LHCN-M2 (cell line): ENCODE measurements at regions not wholly inside any gene's neighbourhood (a gene's known extent, or its start where the extent isn't known, plus 50 kb on each side); places are given as distances from the start of the nearest gene placed in this dataset.

ENCODE experiments used
- DNase-seq: peaks from one replicate; pipeline ENCODE4 v3.0.0-alpha.2; 2012; ENCODE audit warnings: low read depth

- DNase-seq, result no peak
Measured at GRCh38 chr5:10173716-10174115, 76.0 kb downstream of the ATPSCKMT start.

GRCh38 chr5:10172247-10172646 is 77.4 kb downstream of the ATPSCKMT start:
- DNase-seq, result no peak

GRCh38 chr5:10169359-10169758 is 80.3 kb downstream of the ATPSCKMT start:
- no peak for DNase-seq

GRCh38 chr5:10168254-10168653 is 81.4 kb downstream of the ATPSCKMT start:
- no peak for DNase-seq

GRCh38 chr5:10167806-10168205 is 81.9 kb downstream of the ATPSCKMT start:
- DNase-seq, result no peak

GRCh38 chr5:10166392-10166791 is 83.3 kb downstream of the ATPSCKMT start:
- peak; percentile 8 for DNase-seq

GRCh38 chr5:10162468-10162867 is 87.2 kb downstream of the ATPSCKMT start:
- DNase-seq, result no peak

GRCh38 chr5:10161778-10162177 is 87.9 kb downstream of the ATPSCKMT start:
- DNase-seq, result no peak

- no peak for DNase-seq
Measured at GRCh38 chr5:10160241-10160640, 89.4 kb downstream of the ATPSCKMT start.

- no peak for DNase-seq
Measured at GRCh38 chr5:10158886-10159285, 90.8 kb downstream of the ATPSCKMT start.

GRCh38 chr5:10157085-10157669 is 92.5 kb downstream of the ATPSCKMT start:
- DNase-seq, result no peak

GRCh38 chr5:10155897-10156667 is 93.6 kb downstream of the ATPSCKMT start:
- no peak for DNase-seq

- DNase-seq, result no peak
Measured at GRCh38 chr5:10153808-10154537, 95.7 kb downstream of the ATPSCKMT start.

GRCh38 chr5:10153394-10153793 is 96.3 kb downstream of the ATPSCKMT start:
- no peak for DNase-seq

GRCh38 chr5:10151656-10152055 is 98.0 kb downstream of the ATPSCKMT start:
- DNase-seq, result no peak

GRCh38 chr5:10149911-10150310 is 99.8 kb downstream of the ATPSCKMT start:
- no peak for DNase-seq

GRCh38 chr5:10145923-10146401 is 103.7 kb downstream of the ATPSCKMT start:
- peak; percentile 43 for DNase-seq

- DNase-seq, result no peak
Measured at GRCh38 chr5:10144040-10144439, 105.6 kb downstream of the ATPSCKMT start.

GRCh38 chr5:10140195-10140973 is 109.3 kb downstream of the ATPSCKMT start:
- peak; percentile 54 for DNase-seq

GRCh38 chr5:10138395-10139057 is 111.2 kb downstream of the ATPSCKMT start:
- DNase-seq, result no peak

GRCh38 chr5:10133830-10134229 is 115.9 kb downstream of the ATPSCKMT start:
- DNase-seq, result peak; percentile 19
